Ovary (tissue), 3 donors: ENCODE measurements at regions not wholly inside any gene's neighbourhood (a gene's known extent, or its start where the extent isn't known, plus 50 kb on each side); places are given as distances from the start of the nearest gene placed in this dataset.

ENCODE experiments used
- EP300 ChIP-seq: sonication (generic); formaldehyde crosslinking; IDR thresholded peaks from one replicate; pipeline ENCODE4 v1.6.1; 2017; ENCODE audit warnings: antibody characterized with exemption
- TF ChIP-seq, protein P1 (sequence below), 3 donors: fragments of 450-650 bp in 2 of 3; fragments of 200-600 bp in 1 of 3; IDR thresholded peaks; one replicate each; pipeline versions ENCODE4 v1.5.1 to v1.8.0; 2016 to 2022; ENCODE audit warnings: antibody characterized with exemption in 3 of 3, mild to moderate bottlenecking in 1 of 3
- donor health status: DM: no; HTN: no; CAD: no.

DNA sequence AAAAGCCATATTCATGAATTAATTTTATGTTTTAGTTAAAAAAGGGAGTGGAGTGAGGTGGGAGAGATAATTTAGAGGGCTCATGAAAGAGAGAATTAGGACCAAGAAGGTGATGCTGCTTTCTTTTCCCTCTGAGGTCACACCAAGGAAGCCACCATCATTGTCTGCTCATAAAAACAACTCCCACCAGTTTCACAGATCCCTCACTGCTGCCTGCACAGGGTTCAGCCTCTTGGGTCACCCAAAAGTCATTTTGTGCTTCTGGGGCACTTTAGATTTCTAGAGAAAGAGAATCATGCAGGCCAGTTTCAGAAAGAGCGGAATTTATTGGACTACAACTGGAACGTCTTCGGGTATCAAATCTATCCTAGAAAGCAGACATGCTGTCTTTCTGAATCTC is 241.4 kb upstream of the EOMES start:
- no peak for TF ChIP-seq EP300
- TF ChIP-seq, protein P1, sequence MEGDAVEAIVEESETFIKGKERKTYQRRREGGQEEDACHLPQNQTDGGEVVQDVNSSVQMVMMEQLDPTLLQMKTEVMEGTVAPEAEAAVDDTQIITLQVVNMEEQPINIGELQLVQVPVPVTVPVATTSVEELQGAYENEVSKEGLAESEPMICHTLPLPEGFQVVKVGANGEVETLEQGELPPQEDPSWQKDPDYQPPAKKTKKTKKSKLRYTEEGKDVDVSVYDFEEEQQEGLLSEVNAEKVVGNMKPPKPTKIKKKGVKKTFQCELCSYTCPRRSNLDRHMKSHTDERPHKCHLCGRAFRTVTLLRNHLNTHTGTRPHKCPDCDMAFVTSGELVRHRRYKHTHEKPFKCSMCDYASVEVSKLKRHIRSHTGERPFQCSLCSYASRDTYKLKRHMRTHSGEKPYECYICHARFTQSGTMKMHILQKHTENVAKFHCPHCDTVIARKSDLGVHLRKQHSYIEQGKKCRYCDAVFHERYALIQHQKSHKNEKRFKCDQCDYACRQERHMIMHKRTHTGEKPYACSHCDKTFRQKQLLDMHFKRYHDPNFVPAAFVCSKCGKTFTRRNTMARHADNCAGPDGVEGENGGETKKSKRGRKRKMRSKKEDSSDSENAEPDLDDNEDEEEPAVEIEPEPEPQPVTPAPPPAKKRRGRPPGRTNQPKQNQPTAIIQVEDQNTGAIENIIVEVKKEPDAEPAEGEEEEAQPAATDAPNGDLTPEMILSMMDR (IDR thresholded peaks at IDR 0.05) = no peak
